Endothelial cell (in vitro differentiated cells): ENCODE measurements at regions not wholly inside any gene's neighbourhood (a gene's known extent, or its start where the extent isn't known, plus 50 kb on each side); places are given as distances from the start of the nearest gene placed in this dataset.

Experiments used
- DNase-seq: peaks from one replicate; pipeline ENCODE4 v3.0.0; 2021; ENCODE audit warnings: low spot score
- H3K27ac Mint-ChIP-seq: one replicate; pipeline ENCODE4 v1.8.0; 2021; ENCODE audit warnings: mixed read lengths, inconsistent platforms; ENCODE audit not compliant: unreplicated experiment
- H3K27me3 Mint-ChIP-seq: one replicate; pipeline ENCODE4 v1.8.0; 2021; ENCODE audit warnings: mild to moderate bottlenecking, moderate library complexity, mixed read lengths, inconsistent platforms; ENCODE audit not compliant: unreplicated experiment
- H3K36me3 Mint-ChIP-seq: one replicate; pipeline ENCODE4 v1.8.0; 2021; ENCODE audit warnings: mild to moderate bottlenecking, low read depth, mixed read lengths, inconsistent platforms; ENCODE audit not compliant: unreplicated experiment
- H3K4me1 Mint-ChIP-seq: one replicate; pipeline ENCODE4 v1.8.0; 2021; ENCODE audit warnings: mild to moderate bottlenecking, mixed read lengths, inconsistent platforms; ENCODE audit not compliant: unreplicated experiment
- H3K4me3 Mint-ChIP-seq: one replicate; pipeline ENCODE4 v1.8.0; 2021; ENCODE audit warnings: mild to moderate bottlenecking, mixed read lengths, inconsistent platforms; ENCODE audit not compliant: unreplicated experiment
- H3K9me3 Mint-ChIP-seq: one replicate; pipeline ENCODE4 v1.8.0; 2021; ENCODE audit warnings: mixed read lengths, inconsistent platforms; ENCODE audit not compliant: unreplicated experiment
- CTCF ChIP-seq: fragments of 200-600 bp; sonication (generic); IDR thresholded peaks from one replicate; pipeline ENCODE4 v1.5.0; 2021; ENCODE audit warnings: antibody characterized with exemption; ENCODE audit not compliant: unreplicated experiment

GRCh38 chr18:39031647-39032046, 1466.0 kb upstream of the CELF4 start:
- Mint-ChIP-seq H3K27ac (no peak overlapping the region), H3K36me3 (no peaks in the 10 kb centered on the region), H3K4me1 (no peaks in the 10 kb centered on the region), H3K9me3 (no peaks in the 10 kb centered on the region), H3K27me3 (no peaks in the 10 kb centered on the region), H3K4me3 (no peak overlapping the region)
- DNase-seq: no peak
- no peak for TF ChIP-seq CTCF

- Mint-ChIP-seq H3K4me3 (no peak overlapping the region), H3K4me1 (no peaks in the 10 kb centered on the region), H3K9me3 (no peaks in the 10 kb centered on the region), H3K27ac (no peak overlapping the region), H3K27me3 (no peaks in the 10 kb centered on the region), H3K36me3 (no peaks in the 10 kb centered on the region)
- DNase-seq: no peak
- TF ChIP-seq CTCF: no peak
Measured at GRCh38 chr18:39030124-39030655, 1464.6 kb upstream of the CELF4 start.

- no peak for DNase-seq
- no peak for TF ChIP-seq CTCF
- Mint-ChIP-seq H3K36me3 (no peaks in the 10 kb centered on the region), H3K4me1 (no peaks in the 10 kb centered on the region), H3K27me3 (no peaks in the 10 kb centered on the region), H3K27ac (no peak overlapping the region), H3K4me3 (no peak overlapping the region), H3K9me3 (no peaks in the 10 kb centered on the region)
Measured at GRCh38 chr18:39025531-39025930, 1459.9 kb upstream of the CELF4 start.

- Mint-ChIP-seq H3K4me1 (peaks cover 5% of the 10 kb centered on the region), H3K9me3 (no peaks in the 10 kb centered on the region), H3K27me3 (no peaks in the 10 kb centered on the region), H3K36me3 (no peaks in the 10 kb centered on the region), H3K27ac (no peak overlapping the region), H3K4me3 (no peak overlapping the region)
- no peak for TF ChIP-seq CTCF
- DNase-seq: no peak
Measured at GRCh38 chr18:39019989-39020388, 1454.4 kb upstream of the CELF4 start.

GRCh38 chr18:39007031-39007902, 1441.7 kb upstream of the CELF4 start:
- H3K9me3 Mint-ChIP-seq: no peaks in the 10 kb centered on the region
- no peaks in the 10 kb centered on the region for H3K27me3 Mint-ChIP-seq
- H3K36me3 Mint-ChIP-seq: no peaks in the 10 kb centered on the region
- no peak overlapping the region for H3K4me3 Mint-ChIP-seq
- H3K27ac Mint-ChIP-seq: no peak overlapping the region
- no peak for DNase-seq
- no peaks in the 10 kb centered on the region for H3K4me1 Mint-ChIP-seq
- no peak for TF ChIP-seq CTCF
